ENCODE measurements at regions not wholly inside any gene's neighbourhood (a gene's known extent, or its start where the extent isn't known, plus 50 kb on each side); places are given as distances from the start of the nearest gene placed in this dataset.

DNA sequence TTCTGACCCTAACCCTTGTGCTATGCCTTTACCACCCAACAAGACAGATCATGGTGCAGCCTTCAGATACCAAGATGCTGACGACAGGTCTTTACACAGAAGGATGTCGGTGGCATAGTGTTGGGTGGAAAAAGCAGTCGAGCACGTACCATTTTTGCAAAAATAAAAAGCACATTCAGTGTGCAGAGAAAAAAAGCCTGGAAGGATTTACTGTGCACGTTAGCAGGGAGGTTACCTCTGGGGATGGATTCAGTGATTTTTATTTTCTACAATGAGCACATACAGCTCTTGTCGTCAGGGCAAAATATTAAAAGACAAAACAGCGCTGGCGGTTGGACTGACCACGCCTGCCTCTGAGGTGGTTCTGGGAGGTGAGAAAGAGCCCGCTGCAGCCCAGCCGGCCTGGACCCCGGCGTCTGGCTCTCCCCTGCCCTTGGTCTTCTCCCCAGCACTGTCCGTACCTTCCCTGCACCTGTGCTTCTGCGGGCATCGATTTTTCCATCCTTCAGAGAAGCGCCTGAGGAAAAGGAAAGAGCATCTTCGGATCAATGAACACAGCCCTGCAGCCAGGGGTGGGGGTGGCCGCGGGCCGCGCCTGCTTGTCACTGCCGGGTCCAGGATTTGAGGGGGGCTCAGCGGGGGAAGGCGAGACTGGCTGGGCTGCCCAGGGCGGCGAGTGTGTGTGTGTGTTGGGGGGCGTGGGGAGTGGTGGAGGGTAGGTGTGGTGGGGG is 200.0 kb upstream of the IER5L start:
- no peak for DNase-seq

GRCh38 chr9:129377181-129377580 is 199.1 kb upstream of the IER5L start:
- no peak for DNase-seq

GRCh38 chr9:129375845-129376244 is 197.8 kb upstream of the IER5L start:
- DNase-seq: no peak

GRCh38 chr9:129374651-129375050 is 196.6 kb upstream of the IER5L start:
- no peak for DNase-seq

- no peak for DNase-seq
Observed at GRCh38 chr9:129374231-129374630, 196.2 kb upstream of the IER5L start.

- no peak for DNase-seq
Observed at GRCh38 chr9:129373361-129373760, 195.3 kb upstream of the IER5L start.

- DNase-seq: no peak
Observed at GRCh38 chr9:129370770-129371169, 192.7 kb upstream of the IER5L start.

GRCh38 chr9:129368444-129368978 is 190.4 kb upstream of the IER5L start:
- no peak for DNase-seq

DNA sequence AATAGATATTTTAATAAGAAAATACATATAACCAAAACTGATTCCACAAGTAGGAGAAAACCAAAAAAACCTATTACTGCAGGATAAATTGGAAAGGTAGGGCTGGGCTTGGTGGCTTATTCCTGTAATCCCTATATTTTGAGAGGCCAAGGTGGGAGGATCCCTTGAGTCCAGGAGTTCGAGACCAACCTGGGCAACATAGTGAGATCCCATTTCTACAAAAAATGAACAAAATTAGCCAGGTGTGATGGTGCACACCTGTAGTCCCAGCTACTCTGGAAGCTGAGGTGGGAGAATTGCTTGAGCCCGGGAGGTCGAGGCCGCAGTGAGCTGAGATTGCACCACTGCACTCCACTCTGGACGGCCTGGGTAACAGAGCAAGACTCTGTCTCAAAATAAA is 189.2 kb upstream of the IER5L start:
- no peak for DNase-seq

DNA sequence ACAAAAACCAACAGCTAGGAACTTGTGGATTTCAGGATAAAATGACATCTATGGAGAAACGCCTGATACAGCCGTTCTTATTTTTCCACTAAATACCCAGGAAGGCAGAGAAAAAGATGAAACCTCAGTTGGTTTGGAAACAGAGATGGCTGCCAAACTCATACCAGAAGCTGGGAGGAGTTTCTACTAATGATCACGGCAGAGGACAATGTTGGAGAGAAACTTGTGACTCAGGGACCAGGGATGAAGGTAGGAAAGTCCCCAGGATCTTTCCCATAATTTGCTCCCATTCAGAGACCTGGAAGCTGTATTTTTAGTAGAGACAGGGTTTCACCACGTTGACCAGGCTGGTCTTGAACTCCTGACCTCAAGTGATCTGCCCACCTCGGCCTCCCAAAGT is 187.1 kb upstream of the IER5L start:
- DNase-seq: no peak

- DNase-seq: no peak
Observed at GRCh38 chr9:129363216-129363873, 185.3 kb upstream of the IER5L start.

GRCh38 chr9:129362287-129363000 is 184.4 kb upstream of the IER5L start:
- DNase-seq: no peak

DNA sequence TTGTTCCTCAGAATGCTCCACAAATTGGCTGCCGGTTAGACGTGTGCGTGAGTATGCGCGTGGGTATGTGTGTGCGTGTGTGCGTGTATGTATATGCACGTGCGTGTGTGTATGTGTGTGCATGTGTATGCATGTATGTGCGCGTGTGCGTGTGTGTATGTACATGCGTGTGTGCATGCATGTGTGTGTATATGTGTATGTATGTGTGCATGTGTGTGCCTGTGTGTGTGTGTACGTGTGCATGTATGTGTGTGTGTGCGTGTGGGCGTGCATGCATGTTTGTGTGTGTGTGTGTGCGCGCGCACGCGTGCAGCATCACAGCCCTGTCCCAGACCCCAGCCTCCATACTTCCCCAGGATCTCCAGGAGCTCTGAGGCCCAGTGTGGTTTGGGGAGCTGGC is 183.1 kb upstream of the IER5L start:
- DNase-seq: no peak

DNA sequence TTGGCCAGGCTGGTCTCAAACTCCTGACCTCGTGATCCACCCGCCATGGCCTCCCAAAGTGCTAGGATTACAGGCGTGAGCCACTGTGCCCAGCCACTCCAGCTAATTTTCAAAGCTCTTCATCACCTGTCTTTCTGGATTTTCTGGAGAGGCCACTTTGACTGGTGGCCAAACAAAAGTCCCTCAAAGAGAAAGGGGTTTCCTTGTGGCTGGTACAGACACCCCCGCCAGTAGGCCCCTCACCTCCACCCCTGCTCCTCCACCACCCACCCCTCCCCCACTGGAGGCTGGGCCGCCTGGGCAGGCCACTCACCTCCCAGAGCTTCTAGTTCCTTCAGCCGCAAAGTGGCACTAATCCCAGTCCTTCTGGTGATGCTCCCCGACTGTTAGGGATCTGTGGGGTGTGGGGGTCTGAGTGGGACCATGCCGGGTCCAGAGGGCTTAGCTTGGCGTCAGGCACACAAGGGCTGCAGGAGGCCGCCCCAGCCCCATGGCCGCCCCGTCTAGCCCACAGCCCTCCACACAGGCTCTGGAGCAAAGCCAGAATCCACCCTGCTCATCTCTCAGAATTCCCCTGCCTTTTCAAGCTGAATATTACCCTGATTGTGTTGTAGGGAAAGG is 182.0 kb upstream of the IER5L start:
- DNase-seq: no peak

DNA sequence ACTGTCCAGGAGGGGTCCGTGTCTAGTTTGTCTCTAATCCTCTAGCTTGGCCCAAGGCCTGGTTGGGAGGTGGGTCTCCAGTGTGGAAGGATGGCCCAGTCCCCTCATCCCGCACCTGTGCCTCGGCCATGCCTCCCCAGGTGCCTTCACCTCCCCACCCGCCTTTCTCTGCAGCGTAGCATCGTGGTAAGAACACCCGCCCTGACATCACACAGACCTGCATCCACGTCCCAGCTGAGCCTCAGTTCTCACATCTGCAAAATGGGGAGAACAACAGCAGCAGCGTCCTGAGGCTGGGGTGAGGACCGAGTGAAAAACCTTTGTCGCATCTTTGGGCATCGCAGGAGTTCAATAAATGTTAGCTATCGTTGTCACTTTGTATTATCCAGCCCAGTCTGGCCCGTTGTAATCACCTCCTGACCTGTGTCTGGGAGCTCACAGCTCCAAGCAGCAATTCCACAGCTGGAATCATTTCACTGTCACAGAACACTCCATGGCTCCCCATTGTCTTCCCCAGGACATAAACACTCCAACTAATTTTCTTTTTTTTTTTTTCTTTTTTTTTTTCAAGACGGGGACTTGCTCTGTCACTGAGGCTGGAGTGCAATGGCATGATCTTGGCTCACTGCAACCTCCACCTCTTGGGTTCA is 181.2 kb upstream of the IER5L start:
- no peak for DNase-seq

DNA sequence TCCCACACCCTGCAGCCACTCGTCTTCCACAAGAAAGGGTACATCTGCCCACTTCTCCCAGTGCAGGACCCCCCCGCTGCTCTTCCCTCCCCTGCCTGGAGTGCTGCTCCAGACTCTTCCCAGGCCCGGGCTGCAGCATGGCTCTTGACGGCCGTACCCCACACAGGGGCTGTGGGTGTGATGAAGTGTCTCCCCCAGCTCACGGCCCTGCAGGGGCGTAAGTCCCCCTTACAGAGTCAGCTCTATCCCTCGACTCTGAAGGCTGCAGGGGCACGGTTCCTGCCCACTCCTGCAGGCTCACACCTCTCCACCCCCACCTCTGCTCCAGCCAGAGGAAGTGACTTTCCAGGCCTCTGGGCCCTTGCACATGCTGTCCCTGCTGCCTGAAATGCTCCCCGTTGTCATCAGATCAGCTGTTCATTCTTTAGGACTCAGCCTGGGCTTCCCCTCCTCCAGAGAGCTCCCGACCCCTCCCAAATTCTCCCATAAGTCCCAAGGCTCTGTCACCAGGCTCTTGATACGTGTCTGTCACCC is 180.6 kb upstream of the IER5L start:
- DNase-seq: no peak

GRCh38 chr9:129357773-129358245 is 179.7 kb upstream of the IER5L start:
- DNase-seq: no peak

- DNase-seq: no peak
Observed at GRCh38 chr9:129356871-129357772, 179.1 kb upstream of the IER5L start.

DNA sequence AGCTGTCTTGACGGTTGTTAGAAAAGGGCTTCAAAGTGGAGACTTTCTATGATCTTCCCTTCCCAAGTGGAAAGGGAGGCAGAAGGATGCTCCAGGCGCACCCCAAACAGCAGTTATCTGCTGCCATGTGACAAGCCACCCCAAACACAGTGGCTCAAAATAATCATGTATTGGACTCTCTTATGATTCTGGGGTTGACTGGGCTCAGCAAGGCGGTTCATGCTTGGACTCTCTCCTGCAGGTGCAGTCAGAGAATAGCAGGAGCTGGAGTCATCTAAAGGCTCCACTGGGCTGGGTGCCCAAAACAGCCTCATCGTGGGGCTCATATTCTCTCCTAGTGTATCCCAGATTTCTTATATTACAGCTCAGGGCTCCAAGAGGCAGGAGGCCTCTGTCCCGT is 177.6 kb upstream of the IER5L start:
- no peak for DNase-seq

- no peak for DNase-seq
Observed at GRCh38 chr9:129354498-129354897, 176.4 kb upstream of the IER5L start.

DNA sequence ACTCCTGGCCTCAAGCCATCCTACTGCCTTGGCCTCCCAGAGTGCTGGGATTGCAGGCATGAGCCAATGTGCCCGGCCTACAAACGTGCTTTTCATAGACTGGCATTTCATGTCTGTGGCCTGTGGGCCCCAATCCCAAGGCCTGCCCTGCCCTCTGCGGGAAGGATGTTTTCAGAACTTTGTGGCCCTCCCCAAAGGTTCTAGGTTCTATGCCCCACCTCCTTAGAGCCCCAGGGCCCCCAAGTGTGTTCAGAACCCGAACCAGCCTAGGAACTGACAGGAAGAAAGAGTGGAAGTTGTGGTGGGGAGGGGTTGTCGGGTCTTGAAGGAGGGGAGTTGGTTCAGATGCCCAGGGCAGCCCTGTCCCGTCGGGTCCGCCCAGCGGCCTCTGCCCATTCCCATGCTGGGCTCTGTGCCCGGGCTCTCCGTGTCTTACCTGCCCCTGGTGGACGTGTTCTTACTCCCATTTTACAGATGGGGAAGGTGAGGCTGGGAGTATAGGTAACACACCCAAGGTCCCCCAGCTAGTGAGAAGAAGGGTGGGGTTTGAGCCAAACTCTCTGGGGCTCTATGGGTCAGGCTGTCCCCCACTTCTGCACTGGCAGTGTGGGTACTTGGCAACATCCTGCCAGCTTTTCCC is 175.8 kb upstream of the IER5L start:
- DNase-seq: no peak

Measured in GOT3 (cell line).